ENCODE measurements at regions not wholly inside any gene's neighbourhood (a gene's known extent, or its start where the extent isn't known, plus 50 kb on each side); places are given as distances from the start of the nearest gene placed in this dataset.

DNA sequence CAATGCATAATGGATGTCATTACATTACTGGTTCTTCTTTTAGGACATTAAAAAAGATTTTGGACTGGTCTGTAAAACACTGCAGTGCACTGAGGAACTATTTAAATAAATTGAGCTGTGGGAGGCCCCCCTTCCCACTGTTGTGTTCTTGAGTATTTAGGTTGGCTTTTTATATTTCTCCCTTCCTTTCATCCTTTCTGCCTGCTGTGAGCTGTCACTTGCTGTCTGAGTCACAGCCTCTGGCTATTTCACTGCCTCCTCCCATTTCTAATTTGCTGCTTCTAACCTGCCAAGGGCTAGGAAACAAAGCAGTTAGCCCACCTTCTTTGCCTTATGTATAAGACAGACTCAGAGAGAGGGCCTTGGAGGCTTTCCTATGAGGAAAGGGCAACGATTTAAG is 89.0 kb upstream of the FNDC3B start:
- TF ChIP-seq, protein P1, sequence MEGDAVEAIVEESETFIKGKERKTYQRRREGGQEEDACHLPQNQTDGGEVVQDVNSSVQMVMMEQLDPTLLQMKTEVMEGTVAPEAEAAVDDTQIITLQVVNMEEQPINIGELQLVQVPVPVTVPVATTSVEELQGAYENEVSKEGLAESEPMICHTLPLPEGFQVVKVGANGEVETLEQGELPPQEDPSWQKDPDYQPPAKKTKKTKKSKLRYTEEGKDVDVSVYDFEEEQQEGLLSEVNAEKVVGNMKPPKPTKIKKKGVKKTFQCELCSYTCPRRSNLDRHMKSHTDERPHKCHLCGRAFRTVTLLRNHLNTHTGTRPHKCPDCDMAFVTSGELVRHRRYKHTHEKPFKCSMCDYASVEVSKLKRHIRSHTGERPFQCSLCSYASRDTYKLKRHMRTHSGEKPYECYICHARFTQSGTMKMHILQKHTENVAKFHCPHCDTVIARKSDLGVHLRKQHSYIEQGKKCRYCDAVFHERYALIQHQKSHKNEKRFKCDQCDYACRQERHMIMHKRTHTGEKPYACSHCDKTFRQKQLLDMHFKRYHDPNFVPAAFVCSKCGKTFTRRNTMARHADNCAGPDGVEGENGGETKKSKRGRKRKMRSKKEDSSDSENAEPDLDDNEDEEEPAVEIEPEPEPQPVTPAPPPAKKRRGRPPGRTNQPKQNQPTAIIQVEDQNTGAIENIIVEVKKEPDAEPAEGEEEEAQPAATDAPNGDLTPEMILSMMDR (IDR thresholded peaks at IDR 0.05): no peak
- TF ChIP-seq POLR2AphosphoS5 (IDR thresholded peaks at IDR 0.05): no peak

Data from esophagus muscularis mucosa (tissue), 3 donors.